HG02981 (cell line): ENCODE measurements at regions not wholly inside any gene's neighbourhood (a gene's known extent, or its start where the extent isn't known, plus 50 kb on each side); places are given as distances from the start of the nearest gene placed in this dataset.
A peak's percentile ranks its signal among the peaks of the same experiment; 100 is the strongest.

ENCODE experiments used
- ATAC-seq: cut with Tn5 transposase; IDR thresholded peaks from one replicate; pipeline ENCODE4 v1.9.1; 2021; ENCODE audit warnings: mild to moderate bottlenecking, moderate library complexity; ENCODE audit not compliant: unreplicated experiment

DNA sequence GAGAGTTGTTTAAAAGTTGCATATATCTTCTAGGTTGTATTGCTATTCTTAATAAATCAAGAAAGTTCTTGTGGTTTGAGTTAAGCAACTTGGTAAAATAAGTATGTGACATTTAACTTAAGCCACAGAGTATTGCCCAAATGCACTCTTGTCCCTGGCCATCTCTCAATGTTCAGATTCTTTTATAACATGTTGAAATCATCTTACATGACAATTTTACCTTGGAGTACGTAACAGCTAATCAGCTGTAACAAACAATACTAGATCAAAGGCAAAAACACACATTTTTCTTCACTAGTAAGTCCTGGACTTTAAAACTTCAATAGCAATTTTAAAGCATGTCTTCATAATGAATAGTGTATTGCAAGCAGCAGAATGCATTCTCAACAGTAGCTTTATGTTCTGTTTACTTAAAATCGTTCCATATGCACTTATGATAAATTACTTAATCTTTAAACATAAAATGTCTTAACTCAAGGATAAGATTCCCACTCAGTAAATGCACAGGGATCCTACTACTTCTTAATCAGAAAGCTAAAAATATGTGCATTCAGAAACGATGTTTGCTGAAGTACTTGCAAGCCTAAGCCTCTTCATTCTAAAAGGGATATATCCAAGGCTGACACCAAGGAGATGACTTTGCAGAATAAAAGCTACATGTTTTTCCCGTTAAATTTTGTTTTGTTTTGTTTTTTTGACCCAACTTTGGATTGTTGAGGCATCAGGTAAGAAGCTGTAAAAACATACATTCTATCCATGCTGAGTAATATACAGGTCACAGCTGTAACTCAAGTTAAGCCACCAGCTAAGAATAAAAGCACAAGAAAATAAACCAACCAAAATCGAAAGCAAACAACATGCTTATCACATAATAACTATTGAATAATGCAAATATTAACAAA, 86.1 kb upstream of the NFIB start:
- no peak for ATAC-seq

DNA sequence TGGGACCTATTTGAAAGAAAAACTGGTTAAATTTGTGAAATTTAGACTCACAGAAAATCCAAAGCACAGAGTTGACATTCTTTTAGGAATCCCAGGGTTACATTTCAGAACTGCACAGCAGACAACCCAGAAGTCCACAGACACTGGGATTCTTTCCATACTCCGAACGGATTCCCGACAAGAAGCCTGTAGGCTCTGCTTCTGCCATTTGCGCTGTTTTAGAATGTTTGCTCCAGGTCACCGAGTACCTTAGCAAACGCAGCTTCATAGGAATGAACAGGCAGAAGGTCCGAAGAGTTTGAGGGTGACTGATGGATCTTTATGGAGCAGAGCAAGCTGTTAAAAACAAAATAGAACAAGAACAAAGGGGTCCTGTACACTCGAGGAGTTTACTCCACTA, 84.5 kb upstream of the NFIB start:
- no peak for ATAC-seq

DNA sequence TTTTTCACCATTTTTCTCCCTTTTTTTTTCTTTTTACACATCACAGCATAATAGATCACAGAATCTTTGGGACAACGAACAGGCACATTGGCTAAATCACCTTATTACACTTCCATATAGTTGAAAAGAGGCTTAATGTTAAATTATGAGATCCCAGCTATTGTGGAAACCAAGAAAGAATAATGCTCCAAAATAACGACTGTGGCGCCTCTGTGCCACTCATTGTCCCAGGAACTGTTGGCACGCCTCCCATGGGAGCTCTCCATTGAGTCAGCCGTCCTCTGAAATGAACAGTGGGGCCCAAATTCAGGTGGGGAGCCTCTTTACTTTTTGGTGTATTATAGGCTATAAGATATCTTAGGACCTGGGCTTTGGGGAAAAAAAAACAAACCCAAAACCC, 82.2 kb upstream of the NFIB start:
- no peak for ATAC-seq

DNA sequence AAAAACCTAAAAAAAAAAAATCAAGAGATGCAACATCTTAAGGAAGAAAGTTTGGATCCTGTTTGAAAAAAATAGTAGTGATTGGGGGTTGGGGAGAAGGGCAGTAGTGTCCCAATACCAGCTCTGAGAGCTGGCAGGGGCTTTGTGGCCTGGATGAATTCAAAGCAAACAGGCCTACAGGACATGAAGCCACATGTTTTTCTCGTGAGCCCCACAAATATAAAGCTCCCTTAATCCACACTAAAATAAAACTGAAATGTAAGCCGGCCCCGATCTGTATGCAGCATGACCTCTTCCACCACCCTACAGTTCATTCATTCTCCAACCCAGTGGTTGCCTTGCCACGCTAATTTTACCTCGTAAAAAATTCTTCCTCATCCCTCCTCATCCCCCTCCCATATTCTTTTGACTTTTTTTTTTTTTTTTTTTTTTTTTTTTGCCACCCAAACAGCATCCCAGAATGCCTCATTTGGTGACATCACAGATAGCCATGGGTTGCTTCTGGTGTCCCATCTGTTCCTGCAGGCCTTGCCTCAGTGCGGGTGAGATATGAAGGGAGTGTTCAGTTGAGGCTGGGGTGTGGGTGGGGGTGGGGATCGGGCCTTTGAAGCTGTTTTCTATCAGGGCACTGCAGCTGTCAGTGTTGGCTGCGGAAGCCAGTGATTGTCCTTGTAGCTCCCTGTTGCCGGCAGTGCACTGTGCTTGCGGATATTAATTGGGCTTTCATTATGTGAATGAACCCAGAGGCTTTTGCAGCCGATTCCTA, 81.6 kb upstream of the NFIB start:
- no peak for ATAC-seq

DNA sequence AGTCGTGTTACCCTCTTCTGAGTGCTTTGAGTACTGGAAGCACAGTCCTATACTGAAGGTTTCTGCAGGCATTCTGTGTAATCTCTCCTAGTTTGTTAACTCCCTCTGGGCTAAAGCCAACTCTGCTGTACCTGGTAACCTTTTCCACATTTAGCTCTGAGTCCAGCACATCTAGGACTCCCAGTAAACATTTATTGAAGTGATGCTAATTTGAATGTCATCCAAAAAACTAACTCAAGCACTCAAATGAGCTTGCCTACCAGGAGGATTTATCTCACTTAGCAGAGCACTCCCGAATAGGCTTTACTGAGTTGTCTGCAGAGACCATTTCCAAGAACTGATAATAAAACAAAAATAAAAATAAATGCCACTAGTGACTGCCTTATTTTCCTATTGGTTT, 79.5 kb upstream of the NFIB start:
- ATAC-seq, result no peak

DNA sequence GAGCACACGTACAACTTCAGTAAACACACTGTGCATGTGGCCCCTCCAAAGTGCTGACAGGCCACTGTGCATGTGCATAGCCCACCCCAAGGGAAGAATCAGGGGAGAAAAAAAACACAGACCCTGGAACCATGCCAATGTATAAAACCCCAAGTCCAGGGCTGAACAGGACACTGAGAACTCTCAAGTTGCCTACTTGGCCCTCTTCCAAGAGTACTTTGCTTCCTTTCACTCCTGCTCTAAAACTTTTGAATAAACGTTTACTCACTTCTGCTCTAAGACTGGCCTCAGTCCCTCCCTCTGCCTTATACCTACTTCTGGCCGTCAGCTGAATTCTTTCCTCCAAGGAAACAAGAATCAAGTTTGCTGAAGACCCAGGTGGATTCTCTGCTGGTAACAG, 77.7 kb upstream of the NFIB start:
- no peak for ATAC-seq

DNA sequence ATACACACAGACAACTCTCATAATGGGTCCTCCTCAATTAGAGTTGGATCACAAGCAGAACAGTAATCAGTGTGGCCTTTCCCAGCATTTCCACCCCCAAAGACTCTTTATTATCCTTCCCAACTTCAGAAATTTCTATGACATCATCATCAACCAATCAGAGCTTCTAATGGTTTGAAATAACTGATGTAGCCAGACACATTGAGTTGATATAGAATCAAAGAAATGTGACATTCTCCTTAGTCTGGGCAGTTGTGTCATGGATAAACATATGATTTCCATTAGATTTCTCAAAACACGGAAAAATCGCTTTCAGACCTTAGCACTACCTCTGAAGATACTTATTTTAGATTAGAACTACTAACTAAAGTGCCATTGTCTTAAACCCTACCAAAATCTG, 75.7 kb upstream of the NFIB start:
- no peak for ATAC-seq

DNA sequence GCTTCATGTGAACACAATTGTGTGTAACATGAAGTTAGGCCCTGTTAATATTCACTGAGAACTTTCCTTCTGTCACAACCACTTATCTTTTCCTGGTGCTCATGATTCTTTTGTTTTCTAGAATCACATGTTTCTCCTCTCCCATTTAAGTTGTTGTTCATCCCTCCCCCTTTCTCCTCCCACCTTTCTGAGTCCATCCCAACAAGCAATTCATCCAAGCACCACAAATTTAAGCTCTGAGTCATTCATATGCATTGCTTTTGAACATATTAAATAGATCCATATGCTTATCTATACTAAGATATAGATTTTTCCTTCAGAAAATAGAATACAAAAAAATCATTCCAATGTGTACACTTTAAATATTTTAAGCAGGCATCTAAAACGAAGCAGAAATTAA, 75.2 kb upstream of the NFIB start:
- ATAC-seq, result no peak

DNA sequence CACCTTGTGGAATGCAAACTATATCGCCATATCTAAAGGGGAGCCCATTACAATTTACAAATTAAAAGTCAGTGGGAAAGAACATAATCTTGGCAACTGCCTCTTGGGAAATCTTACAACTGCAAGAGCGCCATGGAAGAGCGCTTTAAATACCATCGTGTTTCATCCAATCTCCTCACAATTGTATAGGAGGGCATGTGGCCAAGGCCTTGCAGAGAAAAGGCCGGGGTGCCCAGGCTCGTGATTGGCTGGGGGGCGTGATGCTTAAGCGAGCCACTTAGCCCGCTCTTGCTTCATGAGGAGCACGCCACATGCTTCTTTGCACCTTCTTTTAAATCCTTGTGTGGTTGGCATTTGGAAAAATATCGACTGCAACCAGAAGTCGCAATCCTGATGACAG, 69.8 kb upstream of the NFIB start:
- no peak for ATAC-seq

DNA sequence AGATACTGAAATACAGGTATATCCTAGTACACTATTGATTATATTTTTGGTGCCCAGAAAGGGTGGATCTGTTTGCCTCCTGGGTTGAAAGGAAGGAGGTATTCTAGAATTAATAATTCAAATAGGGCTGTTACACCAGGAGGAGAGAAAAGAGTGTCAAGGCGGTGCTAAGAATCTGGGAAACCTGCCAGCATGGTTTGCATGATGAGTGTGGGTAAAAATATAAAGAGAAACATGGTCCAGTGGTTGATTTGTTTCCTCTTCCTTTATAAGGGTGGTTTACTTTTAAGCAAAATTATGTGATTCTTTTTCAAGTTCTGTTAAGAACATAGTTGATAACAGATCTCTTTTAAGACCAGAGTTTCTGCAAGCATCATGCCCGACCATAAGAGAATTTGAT, 69.4 kb upstream of the NFIB start:
- peak; percentile 52 for ATAC-seq

DNA sequence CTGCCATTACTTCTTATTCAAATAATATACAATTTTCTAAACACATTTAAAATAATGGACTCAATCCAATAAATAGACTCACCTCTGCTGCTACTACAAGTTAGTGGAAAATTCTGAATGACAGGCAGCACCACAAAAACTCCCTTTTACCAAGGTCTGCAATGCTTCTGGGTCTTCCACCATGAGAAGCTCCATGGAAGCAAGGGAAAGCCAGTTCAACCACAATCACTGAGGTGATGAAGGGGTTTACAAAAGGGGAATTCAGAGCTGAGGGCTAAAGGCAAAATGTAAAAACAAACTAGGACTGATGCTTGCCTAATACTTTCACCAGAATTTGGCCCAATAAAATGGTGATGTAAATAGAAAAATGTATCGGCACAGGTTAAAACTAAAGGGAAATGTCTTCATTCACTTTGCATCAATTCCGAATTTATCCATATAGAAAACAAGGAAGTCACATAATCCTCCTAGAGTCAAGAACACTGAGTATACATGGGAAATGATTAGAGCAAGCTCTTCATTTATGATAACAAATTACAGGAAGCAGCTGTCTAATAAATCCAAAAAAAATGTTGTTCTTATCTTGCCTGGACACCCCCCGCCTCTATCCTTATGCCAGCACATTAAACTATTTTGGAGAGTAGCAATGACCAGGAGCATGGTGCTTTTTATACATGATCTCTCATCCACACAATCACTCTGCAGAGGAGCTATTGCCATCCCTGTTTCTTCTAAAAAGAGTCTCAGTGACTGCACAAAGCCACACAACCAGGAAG, 66.3 kb upstream of the NFIB start:
- ATAC-seq, result no peak

DNA sequence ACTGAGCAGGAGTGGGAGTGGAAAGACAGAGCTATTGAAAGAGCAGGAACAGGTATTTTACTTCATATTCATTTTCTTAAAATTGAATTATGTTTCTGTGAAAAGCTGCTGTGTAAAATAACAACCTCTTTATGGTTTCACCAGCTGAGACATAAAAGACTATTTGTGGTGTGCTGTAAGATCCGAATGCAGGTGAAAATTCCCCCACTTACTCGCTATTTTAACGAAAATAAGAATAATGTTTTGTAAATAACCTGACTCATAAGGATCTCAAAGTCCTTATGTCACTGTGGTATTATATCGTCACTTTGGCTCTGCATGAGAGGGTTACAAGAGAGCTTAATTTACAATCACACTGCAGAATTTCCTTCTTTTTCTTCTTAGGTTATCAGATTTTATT, 65.3 kb upstream of the NFIB start:
- no peak for ATAC-seq

DNA sequence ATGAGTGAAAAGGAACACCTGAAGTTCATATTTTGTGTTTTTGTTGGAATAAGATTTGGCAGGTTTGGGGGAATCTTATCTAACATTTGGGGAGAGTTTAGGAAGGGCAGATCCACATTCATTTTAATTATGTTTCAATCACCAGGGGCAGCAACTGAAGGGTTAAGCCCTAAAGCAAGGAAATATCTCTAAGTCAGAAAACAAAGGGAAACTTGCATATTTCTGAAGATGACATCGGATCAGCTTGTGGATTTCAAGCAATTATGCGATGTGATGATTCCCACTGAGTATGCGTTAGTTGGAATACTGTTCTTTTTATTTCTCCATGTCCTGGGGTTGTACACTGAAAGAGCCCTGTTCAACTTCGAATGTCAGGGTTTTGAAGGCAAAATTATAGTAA, 59.8 kb upstream of the NFIB start:
- ATAC-seq, result no peak

DNA sequence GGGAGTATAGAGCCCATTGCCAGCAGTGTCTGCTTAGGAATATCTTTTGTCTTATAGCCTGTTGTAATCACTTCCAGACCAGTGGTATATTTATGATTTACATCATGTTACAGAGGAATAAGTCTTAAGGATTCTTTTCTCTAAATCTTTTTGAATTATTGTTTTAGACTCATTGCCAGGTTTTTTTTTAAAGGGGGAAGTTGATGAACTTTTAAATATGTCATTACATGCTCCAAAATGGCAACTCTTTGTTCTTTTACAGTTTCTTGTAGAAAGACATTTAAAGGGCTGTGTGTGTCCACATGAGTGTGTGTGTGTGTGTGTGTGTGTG, 59.4 kb upstream of the NFIB start:
- ATAC-seq, result no peak

DNA sequence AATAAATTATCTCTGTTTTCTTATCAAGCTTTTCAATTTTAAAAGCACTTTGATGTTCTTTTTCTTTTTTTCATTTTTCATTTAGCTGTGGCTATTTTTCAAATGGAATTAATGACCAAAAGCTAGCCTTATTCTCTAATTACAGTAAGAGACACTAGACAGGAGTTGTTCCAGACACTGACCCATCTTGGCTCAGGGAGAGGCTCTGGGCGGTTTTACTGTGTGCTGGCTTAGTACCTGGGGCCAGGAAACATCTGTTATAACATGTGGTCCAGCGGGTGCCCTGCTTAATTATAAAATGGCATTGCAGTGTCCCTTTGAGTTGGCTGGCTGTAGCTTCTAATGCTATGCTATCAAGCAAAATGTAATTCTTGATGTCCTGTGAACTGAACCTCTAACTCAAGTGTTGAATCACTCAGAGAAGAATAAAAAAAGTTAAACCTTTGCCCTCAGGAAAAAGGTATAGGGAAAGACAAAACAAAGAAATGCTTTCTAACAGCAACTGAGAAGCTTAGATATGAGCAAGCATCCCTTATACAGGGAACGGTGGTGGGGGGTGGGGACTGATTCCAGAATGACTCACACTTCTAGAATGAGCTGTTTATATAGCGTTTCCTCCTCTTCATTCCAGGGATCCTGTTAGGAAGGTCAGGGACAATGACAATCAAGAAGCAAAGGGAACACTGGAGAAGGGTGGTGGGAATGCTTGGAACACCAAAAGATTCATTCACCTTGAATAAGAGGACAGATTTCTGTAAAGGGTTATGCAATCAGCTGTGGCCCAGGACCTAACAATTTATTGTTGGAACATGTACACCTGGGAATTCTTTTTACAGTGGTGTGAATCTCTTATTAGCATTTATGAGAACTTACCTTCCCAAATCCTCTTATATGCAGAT, 58.7 kb upstream of the NFIB start:
- no peak for ATAC-seq

DNA sequence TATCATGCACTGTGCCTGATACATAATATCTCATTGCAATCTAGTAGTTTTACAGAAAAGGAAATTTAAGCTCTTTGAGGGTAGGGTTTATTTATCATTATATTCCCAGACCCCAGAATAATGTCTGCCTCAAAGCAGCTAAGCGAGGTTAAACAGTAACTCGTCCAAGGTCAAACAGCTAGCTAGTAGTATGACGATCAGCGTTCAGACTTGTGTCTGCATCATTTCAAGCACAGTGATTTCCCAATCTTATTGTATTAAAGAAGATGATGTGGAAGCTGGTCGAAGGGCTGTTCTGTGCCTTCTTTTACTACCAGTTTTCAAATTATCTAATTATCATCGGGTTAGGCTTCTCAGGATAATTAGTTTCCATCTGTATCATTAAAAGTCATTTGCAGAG, 55.1 kb upstream of the NFIB start:
- ATAC-seq, result no peak

DNA sequence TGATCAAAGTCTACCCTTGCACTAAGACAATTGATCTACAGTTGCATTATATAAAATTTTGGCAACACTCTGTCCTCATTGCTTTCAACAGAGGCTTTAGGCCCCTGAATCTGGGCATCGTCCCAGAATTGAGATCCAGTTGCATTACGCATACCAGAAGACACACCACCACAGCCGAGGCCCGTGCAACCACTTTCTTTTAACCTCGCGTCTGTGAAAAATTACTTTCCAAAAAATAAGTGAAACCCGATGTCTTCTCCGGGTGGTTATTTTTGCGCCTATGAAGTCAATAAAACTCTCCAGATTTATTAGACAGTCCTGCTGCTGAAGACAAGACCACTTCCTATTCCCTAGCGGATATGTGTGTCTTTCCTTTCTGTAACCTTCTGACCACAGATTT, 52.1 kb upstream of the NFIB start:
- ATAC-seq, result no peak

DNA sequence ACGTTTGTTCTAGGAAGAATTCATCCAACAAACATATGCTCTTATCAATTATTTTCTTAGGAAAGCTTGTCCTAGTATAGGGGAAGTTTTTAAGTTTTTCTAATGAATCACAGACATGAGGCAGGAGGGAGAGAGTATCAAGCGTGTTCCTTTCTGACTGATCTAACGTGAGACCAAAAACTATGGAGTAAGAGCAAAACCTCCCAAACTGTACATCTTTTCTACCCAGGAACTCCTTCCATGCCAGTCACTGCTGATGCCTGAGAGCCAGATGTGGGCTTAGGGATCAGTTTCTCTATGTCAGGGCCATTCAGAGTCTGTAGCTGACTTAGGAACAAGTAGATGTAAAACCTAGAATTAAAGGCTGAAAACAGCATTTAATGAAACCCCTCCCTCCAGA, 51.7 kb upstream of the NFIB start:
- ATAC-seq, result no peak
